ENCODE measurements at regions not wholly inside any gene's neighbourhood (a gene's known extent, or its start where the extent isn't known, plus 50 kb on each side); places are given as distances from the start of the nearest gene placed in this dataset.

GRCh38 chr5:89435347-89435746 is 552.4 kb upstream of the MEF2C start:
- no peak for DNase-seq (ENCODE audit: low read depth, low spot score)
- no peak for TF ChIP-seq CTCF (IDR thresholded peaks at IDR 0.05; ENCODE audit: low read depth, low read length)
- no peak overlapping the region for H3K4me3 ChIP-seq (ENCODE audit: low read depth, low read length)
- in situ Hi-C loops (cut with HindIII; ENCODE audit: low sequenced_read_pairs), result no loop called here

- no peak for DNase-seq (ENCODE audit: low read depth, low spot score)
- in situ Hi-C loops (cut with HindIII; ENCODE audit: low sequenced_read_pairs), result no loop called here
- no peak for TF ChIP-seq CTCF (IDR thresholded peaks at IDR 0.05; ENCODE audit: low read depth, low read length)
These were observed 545.6 kb upstream of the MEF2C start for GRCh38 chr5:89428624-89429023.

GRCh38 chr5:89425062-89425461 is 542.1 kb upstream of the MEF2C start:
- DNase-seq (ENCODE audit: low read depth, low spot score), result no peak
- H3K4me3 ChIP-seq (ENCODE audit: low read depth, low read length), result no peak overlapping the region
- no peak for TF ChIP-seq CTCF (IDR thresholded peaks at IDR 0.05; ENCODE audit: low read depth, low read length)
- in situ Hi-C loops (cut with HindIII; ENCODE audit: low sequenced_read_pairs), result no loop called here

More at GRCh38 chr5:89428624-89429023, 545.6 kb upstream of the MEF2C start:
- H3K4me3 ChIP-seq (ENCODE audit: low read depth, low read length), result no peak overlapping the region

- in situ Hi-C loops (cut with HindIII; ENCODE audit: low sequenced_read_pairs), result no loop called here
- DNase-seq (ENCODE audit: low read depth, low spot score), result peak; percentile 60
- H3K4me3 ChIP-seq (ENCODE audit: low read depth, low read length), result no peak overlapping the region
- no peak for TF ChIP-seq CTCF (IDR thresholded peaks at IDR 0.05; ENCODE audit: low read depth, low read length)
These were observed 538.1 kb upstream of the MEF2C start for GRCh38 chr5:89421035-89421434.

- in situ Hi-C loops (cut with HindIII; ENCODE audit: low sequenced_read_pairs), result no loop called here
- no peak overlapping the region for H3K4me3 ChIP-seq (ENCODE audit: low read depth, low read length)
- no peak for TF ChIP-seq CTCF (IDR thresholded peaks at IDR 0.05; ENCODE audit: low read depth, low read length)
These were observed 535.6 kb upstream of the MEF2C start for GRCh38 chr5:89418407-89419085.

GRCh38 chr5:89417990-89418389 is 535.0 kb upstream of the MEF2C start:
- no peak for DNase-seq (ENCODE audit: low read depth, low spot score)
- no peak for TF ChIP-seq CTCF (IDR thresholded peaks at IDR 0.05; ENCODE audit: low read depth, low read length)
- H3K4me3 ChIP-seq (ENCODE audit: low read depth, low read length), result no peak overlapping the region
- in situ Hi-C loops (cut with HindIII; ENCODE audit: low sequenced_read_pairs), result no loop called here

More at GRCh38 chr5:89418407-89419085, 535.6 kb upstream of the MEF2C start:
- peak; percentile 51 for DNase-seq (ENCODE audit: low read depth, low spot score)
